ENCODE measurements at regions not wholly inside any gene's neighbourhood (a gene's known extent, or its start where the extent isn't known, plus 50 kb on each side); places are given as distances from the start of the nearest gene placed in this dataset.

GRCh38 chr2:189360861-189361260 lies 80.4 kb upstream of the WDR75 start:
- no peak overlapping the region for H3K4me3 ChIP-seq (replicated peaks; ENCODE audit: low read depth, low read length)
- TF ChIP-seq CTCF (IDR thresholded peaks at IDR 0.05; ENCODE audit: low read depth, low read length, missing control alignments) = no peak
- DNase-seq (ENCODE audit: extremely low read depth, low read depth) = no peak

GRCh38 chr2:189362283-189362682 lies 79.0 kb upstream of the WDR75 start:
- DNase-seq (ENCODE audit: extremely low read depth, low read depth) = no peak
- TF ChIP-seq CTCF (IDR thresholded peaks at IDR 0.05; ENCODE audit: low read depth, low read length, missing control alignments) = no peak
- H3K4me3 ChIP-seq (replicated peaks; ENCODE audit: low read depth, low read length) = no peak overlapping the region

GRCh38 chr2:189363559-189363958 lies 77.7 kb upstream of the WDR75 start:
- H3K4me3 ChIP-seq (replicated peaks; ENCODE audit: low read depth, low read length) = no peak overlapping the region
- no peak for TF ChIP-seq CTCF (IDR thresholded peaks at IDR 0.05; ENCODE audit: low read depth, low read length, missing control alignments)
- DNase-seq (ENCODE audit: extremely low read depth, low read depth) = no peak

GRCh38 chr2:189364607-189365006 lies 76.7 kb upstream of the WDR75 start:
- no peak for DNase-seq (ENCODE audit: extremely low read depth, low read depth)
- no peak for TF ChIP-seq CTCF (IDR thresholded peaks at IDR 0.05; ENCODE audit: low read depth, low read length, missing control alignments)
- no peak overlapping the region for H3K4me3 ChIP-seq (replicated peaks; ENCODE audit: low read depth, low read length)

- no peak for DNase-seq (ENCODE audit: extremely low read depth, low read depth)
- no peak for TF ChIP-seq CTCF (IDR thresholded peaks at IDR 0.05; ENCODE audit: low read depth, low read length, missing control alignments)
- no peak overlapping the region for H3K4me3 ChIP-seq (replicated peaks; ENCODE audit: low read depth, low read length)
These were observed 74.9 kb upstream of the WDR75 start for GRCh38 chr2:189366349-189366748.

GRCh38 chr2:189367343-189367742 lies 73.9 kb upstream of the WDR75 start:
- TF ChIP-seq CTCF (IDR thresholded peaks at IDR 0.05; ENCODE audit: low read depth, low read length, missing control alignments) = no peak
- H3K4me3 ChIP-seq (replicated peaks; ENCODE audit: low read depth, low read length) = no peak overlapping the region
- no peak for DNase-seq (ENCODE audit: extremely low read depth, low read depth)

- TF ChIP-seq CTCF (IDR thresholded peaks at IDR 0.05; ENCODE audit: low read depth, low read length, missing control alignments) = no peak
- no peak overlapping the region for H3K4me3 ChIP-seq (replicated peaks; ENCODE audit: low read depth, low read length)
- DNase-seq (ENCODE audit: extremely low read depth, low read depth) = no peak
These were observed 71.7 kb upstream of the WDR75 start for GRCh38 chr2:189369566-189369965.
